Activated CD4-positive, alpha-beta T cell treated with anti-CD3 and anti-CD28 coated beads, Interleukin-2, amount 50 U/mL, for 1 hour (primary cell): ENCODE measurements at regions not wholly inside any gene's neighbourhood (a gene's known extent, or its start where the extent isn't known, plus 50 kb on each side); places are given as distances from the start of the nearest gene placed in this dataset.

Source experiments
- DNase-seq: peaks from one replicate; pipeline ENCODE4 v3.0.0-alpha.2; 2020

- no peak for DNase-seq
Measured at GRCh38 chr15:97443101-97443500, 517.4 kb upstream of the ARRDC4 start.

DNA sequence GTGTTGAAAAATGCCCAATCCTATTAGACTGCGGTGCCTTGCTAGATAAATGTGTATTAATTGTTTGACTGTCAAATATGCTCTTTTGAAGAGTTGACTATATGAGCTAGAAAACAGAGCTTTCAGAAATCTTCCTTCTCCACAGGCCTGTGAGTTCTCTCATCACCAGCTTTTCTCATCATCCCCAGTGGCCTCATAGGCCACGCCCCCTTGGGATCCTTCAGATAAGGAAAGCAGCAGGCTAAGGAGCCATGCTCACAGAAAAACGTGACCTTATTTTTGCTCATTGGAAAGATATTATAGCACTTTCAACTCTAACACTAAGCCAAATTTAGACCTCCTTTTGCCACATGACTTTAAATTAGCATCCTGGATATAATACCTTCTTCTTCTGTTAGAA lies 514.4 kb upstream of the ARRDC4 start:
- DNase-seq = no peak

DNA sequence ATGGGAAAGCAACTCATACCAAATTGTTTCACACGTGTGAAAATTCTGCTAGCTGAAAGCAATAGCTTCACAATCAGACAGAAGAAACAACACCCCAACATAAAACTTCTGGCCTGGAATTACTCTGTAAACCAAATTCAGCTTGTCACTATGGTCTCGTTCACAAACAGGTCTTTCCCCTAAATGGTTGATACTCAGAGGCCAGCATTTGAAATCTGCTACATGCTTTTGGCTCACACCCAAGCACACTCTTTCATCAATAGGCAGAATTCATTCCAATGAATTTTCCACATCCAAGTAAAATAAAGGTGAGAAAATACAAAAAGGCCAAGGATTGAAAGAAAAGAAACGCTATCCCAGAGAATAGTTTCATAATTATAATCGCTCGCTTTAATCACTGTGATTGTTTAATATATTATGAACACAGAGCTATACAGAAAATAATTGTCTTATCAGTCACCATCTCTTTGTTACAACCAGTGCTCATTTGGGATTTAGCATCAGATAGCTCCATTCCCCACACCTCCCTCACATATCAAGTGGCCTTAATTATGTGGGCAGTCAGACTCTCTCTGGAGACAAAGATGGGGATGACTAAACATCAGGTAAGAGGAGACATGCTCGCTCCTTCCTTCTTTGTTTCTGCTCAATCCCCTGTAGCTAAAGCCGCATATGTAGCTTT lies 503.8 kb upstream of the ARRDC4 start:
- no peak for DNase-seq

GRCh38 chr15:97457203-97457847 lies 503.2 kb upstream of the ARRDC4 start:
- DNase-seq = no peak

DNA sequence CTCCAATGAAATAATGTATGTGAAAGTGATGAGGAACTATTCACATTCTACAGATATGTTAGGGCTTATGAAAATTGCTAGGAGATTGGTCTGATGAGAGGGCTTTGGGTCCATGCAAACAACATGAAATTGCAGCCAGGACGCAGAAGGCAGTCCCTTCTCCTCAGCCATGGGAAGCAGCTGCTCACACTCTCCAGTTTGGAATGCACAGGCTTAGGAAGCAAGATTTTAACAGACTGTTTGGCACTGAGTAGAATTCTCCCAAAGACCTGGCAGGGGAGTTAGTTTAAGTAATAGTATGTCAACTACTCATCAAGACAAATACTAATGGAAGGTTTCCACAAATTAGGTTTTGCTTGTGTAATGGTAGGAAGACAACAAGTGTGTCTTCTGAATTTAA lies 500.7 kb upstream of the ARRDC4 start:
- no peak for DNase-seq

DNA sequence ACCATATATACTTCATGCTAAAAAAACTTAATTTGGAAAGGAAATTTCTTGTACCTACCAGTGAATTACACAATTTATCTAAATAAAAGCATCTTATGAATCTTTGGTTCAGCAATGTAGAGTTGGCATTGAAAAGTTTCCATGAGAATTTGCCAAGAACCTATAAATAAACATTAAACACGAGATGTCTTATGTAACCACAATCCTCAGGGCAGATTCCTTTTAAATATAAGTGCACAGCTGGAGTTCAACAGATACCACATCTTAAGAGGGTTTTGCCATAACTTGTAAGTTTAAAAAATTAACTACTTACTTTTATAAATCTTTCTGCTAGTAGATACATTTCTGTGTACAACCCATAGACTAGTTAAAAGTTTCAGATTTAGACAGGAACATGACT lies 499.3 kb upstream of the ARRDC4 start:
- DNase-seq = no peak

GRCh38 chr15:97463696-97464095 lies 496.8 kb upstream of the ARRDC4 start:
- DNase-seq = no peak

- no peak for DNase-seq
Measured at GRCh38 chr15:97470417-97470816, 490.1 kb upstream of the ARRDC4 start.

- DNase-seq = no peak
Measured at GRCh38 chr15:97473627-97474026, 486.9 kb upstream of the ARRDC4 start.

- no peak for DNase-seq
Measured at GRCh38 chr15:97479957-97480356, 480.5 kb upstream of the ARRDC4 start.

GRCh38 chr15:97482521-97482920 lies 478.0 kb upstream of the ARRDC4 start:
- no peak for DNase-seq

GRCh38 chr15:97483232-97483631 lies 477.3 kb upstream of the ARRDC4 start:
- no peak for DNase-seq

DNA sequence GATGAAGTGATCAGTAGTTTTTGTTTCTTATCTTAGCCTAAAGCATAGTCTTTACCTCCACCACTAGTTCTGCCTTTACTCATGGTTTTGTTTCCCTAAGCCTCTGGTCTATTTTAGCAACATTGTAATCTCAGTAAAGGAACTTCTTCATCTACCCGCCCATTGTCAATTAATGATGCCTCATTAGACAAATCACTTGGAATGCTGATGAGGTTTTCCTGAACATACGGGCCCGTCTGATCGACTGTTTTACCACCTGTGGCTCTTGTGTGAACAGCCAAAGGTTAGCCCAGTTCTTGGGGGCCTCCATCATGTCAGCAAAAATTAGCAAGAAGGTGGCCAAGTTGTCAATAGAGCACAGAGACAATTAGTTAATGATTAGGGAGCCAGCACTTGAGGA lies 470.1 kb upstream of the ARRDC4 start:
- DNase-seq = no peak

GRCh38 chr15:97501291-97501690 lies 459.2 kb upstream of the ARRDC4 start:
- no peak for DNase-seq

GRCh38 chr15:97502038-97502437 lies 458.5 kb upstream of the ARRDC4 start:
- no peak for DNase-seq

DNA sequence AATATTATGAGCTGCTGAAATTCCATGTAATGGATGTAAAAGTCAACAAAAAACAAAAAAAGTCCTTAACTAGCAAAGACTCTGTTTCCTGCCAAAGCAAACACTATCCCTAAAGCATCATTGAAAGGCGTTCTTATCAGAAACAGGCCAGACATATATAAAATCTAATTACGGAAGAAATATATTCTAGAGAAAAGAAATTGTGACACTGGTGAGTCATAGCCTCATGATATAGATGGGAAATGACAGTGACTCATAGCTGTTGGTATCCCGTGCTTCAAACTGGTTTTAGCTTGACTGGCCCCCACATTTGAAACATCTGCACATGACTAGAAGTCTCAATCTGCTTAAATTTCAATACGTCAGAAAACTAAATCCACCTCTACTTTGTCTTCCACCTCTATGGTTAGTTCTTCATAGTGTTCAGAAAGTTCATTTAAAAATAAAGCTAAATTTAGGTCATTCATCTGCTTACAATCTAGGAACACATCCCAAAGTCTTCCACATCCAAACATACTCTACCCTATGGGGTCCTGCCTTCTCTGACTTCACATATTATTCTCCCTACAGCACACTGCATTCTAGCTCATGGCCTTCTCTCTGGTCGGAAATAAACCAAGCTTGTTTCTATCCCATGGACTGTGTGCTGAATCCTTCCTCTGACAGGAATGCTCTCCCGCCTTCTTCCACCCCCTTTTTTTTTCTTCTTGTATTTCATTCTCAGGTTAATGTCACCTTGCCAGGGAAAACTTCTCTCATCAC lies 456.3 kb upstream of the ARRDC4 start:
- no peak for DNase-seq

- DNase-seq = no peak
Measured at GRCh38 chr15:97517737-97518136, 442.8 kb upstream of the ARRDC4 start.

- no peak for DNase-seq
Measured at GRCh38 chr15:97520689-97521088, 439.8 kb upstream of the ARRDC4 start.

DNA sequence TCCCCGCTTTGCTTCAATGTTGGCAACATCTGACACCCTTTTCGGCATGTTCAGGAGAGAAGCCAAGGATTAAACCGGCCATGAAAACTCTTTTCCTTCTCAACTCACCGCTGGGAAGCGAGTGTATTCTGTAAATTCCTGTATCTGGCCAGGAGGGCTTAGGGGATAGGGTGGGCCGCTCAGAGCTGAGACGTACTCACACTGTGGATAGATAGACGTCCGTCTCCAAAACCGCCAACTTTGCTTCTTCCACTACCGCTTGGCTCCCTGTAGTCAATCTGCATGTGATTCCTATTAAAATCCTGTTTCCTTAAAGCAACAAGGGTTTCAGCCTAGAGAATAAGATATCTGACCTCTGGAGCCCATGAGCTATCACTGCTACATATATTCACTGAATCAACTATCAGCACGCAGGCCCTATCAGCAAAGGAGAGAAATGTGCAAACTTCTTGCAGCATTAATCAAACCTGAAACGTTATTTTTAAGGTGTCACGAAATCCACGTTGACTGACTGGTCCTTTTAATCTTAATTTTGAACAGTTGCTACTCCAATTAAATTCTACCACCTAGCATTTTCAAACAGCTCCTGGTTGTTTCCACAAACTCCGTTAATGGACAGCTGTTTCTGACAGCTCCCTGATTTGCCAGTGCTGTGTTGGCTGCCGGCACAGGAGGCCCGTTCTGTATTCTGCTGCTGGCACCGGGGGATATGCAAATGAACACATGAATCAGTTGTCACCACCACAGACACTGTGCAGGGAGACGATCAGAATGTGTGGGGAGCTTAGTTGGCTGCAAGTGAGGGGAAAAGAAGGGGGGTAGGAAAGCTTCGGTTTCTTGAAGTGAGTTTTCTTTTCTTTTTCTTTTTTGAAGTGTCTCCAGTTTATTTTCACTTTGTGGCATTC lies 438.9 kb upstream of the ARRDC4 start:
- DNase-seq = no peak

GRCh38 chr15:97522347-97522746 lies 438.2 kb upstream of the ARRDC4 start:
- DNase-seq = no peak

GRCh38 chr15:97525809-97526208 lies 434.7 kb upstream of the ARRDC4 start:
- DNase-seq = no peak

GRCh38 chr15:97528238-97528637 lies 432.3 kb upstream of the ARRDC4 start:
- DNase-seq = no peak

DNA sequence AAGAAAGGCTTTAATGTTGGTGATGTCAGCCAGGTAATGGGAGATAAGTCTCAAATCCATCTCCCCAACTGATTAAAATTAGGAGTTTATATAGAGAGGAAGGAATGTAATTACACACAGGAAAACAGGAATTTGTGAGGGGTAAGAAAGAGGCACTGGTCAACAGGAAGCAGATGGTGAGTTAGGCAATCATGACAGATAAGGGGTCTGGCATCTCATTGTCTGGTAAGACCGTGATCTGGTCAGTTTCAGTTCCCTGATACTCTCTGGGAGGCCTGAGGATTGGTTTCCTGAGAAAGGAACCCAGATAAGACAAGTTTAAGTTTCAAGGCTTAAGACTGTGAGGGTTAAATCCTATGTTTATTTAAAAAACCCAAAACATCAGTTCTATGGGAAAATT lies 414.7 kb upstream of the ARRDC4 start:
- DNase-seq = no peak
